ENCODE measurements at regions not wholly inside any gene's neighbourhood (a gene's known extent, or its start where the extent isn't known, plus 50 kb on each side); places are given as distances from the start of the nearest gene placed in this dataset.

GRCh38 chr6:109222848-109223247 is 127.5 kb downstream of the CEP57L1 start:
- Histone ChIP-seq H3K4me3 (ENCODE audit: extremely low read depth in 1 of 4, insufficient read depth in 2 of 4, low read depth in 3 of 4, low read length in 4 of 4) (no peak overlapping the region), H3K4me1 (replicated peaks in 1 of 4; ENCODE audit: control insufficient read depth in 3 of 4, insufficient read depth in 4 of 4, low read length in 3 of 4) (no peaks in the 10 kb centered on the region; a peak in 1 of 7 replicates), H3K14ac (ENCODE audit: insufficient read length) (no peak overlapping the region), H2BK5ac (ENCODE audit: low read depth, low read length) (no peak overlapping the region), H3K79me1 (ENCODE audit: low read depth, low read length) (no peaks in the 10 kb centered on the region), H4K8ac (ENCODE audit: extremely low read depth, insufficient read depth, low read length) (no peak overlapping the region), H2BK20ac (ENCODE audit: low read length) (no peak overlapping the region), H2AK5ac (ENCODE audit: low read depth, low read length) (no peak overlapping the region), H3K36me3 (ENCODE audit: control insufficient read depth in 2 of 4, insufficient read depth in 4 of 4, low read length in 3 of 4) (no peaks in the 10 kb centered on the region), H4K91ac (replicated peaks; ENCODE audit: insufficient read length, low read length) (no peak overlapping the region), H2BK12ac (ENCODE audit: low read depth, low read length) (no peak overlapping the region), H3K9me3 (ENCODE audit: insufficient read depth in 2 of 2, low read depth in 1 of 2, low read length in 1 of 2) (no peaks in the 10 kb centered on the region), H3K27me3 (replicated peaks in 1 of 4; ENCODE audit: control insufficient read depth in 3 of 4, extremely low read depth in 1 of 4, insufficient read depth in 3 of 4, low read length in 3 of 4) (no peaks in the 10 kb centered on the region), H3K23me2 (ENCODE audit: low read depth, low read length) (no peaks in the 10 kb centered on the region), H3K4ac (replicated peaks; ENCODE audit: insufficient read length, low read depth, low read length) (no peak overlapping the region), H3K18ac (ENCODE audit: extremely low read depth, low read length) (no peak overlapping the region), H2BK15ac (ENCODE audit: low read length) (no peak overlapping the region), H4K20me1 (replicated peaks in 1 of 2; ENCODE audit: control insufficient read depth in 1 of 2, insufficient read depth in 2 of 2, low read length in 2 of 2) (no peaks in the 10 kb centered on the region), H2AFZ (ENCODE audit: low read length) (no peak overlapping the region), H3K9ac (replicated peaks in 1 of 4; ENCODE audit: extremely low read depth in 1 of 4, low read depth in 3 of 4, low read length in 3 of 4) (no peak overlapping the region), H3K23ac (ENCODE audit: insufficient read length) (no peak overlapping the region), H2BK120ac (replicated peaks; ENCODE audit: low read depth, low read length) (no peak overlapping the region), H4K5ac (ENCODE audit: insufficient read length, low read depth, low read length) (no peak overlapping the region), H3K4me2 (ENCODE audit: insufficient read depth in 1 of 2, low read depth in 2 of 2, low read length in 2 of 2) (no peak overlapping the region), H3K56ac (replicated peaks; ENCODE audit: insufficient read length, low read depth, low read length) (no peak overlapping the region), H3K27ac (ENCODE audit: low read depth, low read length) (no peak overlapping the region), H3K79me2 (ENCODE audit: control insufficient read depth in 1 of 2, insufficient read depth in 2 of 2, low read length in 2 of 2) (no peaks in the 10 kb centered on the region)
- no peak for FAIRE-seq
- ChIA-PET POLR2A (ENCODE audit: partially characterized antibody) (no interaction called here), CTCF (ENCODE audit: partially characterized antibody) (interaction anchor here (1.6 kb wide), 1 partner anchor 34 kb away, joined by 5 read pairs; no protein-coding TSS in a partner anchor)
- TF ChIP-seq SAP30 (IDR thresholded peaks at IDR 0.05; ENCODE audit: insufficient read depth, insufficient replicate concordance, low read length), result no peak
- no peak for TF ChIP-seq SIX5 (IDR thresholded peaks at IDR 0.05; ENCODE audit: low read depth, low read length)
- TF ChIP-seq KDM4A (IDR thresholded peaks at IDR 0.05; ENCODE audit: low read depth, low read length, severe bottlenecking), result no peak
- no peak for TF ChIP-seq SP4 (IDR thresholded peaks at IDR 0.05; ENCODE audit: low read length)
- TF ChIP-seq HDAC2 (IDR thresholded peaks at IDR 0.05; ENCODE audit: borderline replicate concordance in 1 of 2, low read depth in 2 of 2, low read length in 2 of 2), result no peak
- no peak for TF ChIP-seq NRF1 (IDR thresholded peaks at IDR 0.05; ENCODE audit: low read depth, low read length)
- 96% methylated on average over 3 of the region's 3 CpGs; no CpG with 5 or more reads in 1 of the 2 experiments for WGBS, 2 experiments (ENCODE audit: extremely low coverage in 1 of 2, insufficient coverage in 1 of 2, insufficient read length in 1 of 2, insufficient replicate concordance in 2 of 2, low coverage in 1 of 2, low lambda C conversion rate in 2 of 2, missing lambda C conversion rate in 1 of 2)
- DNase-seq (ENCODE audit: low read depth in 1 of 2, low spot score in 2 of 2), result no peak
